HG02763 (cell line): ENCODE measurements at regions not wholly inside any gene's neighbourhood (a gene's known extent, or its start where the extent isn't known, plus 50 kb on each side); places are given as distances from the start of the nearest gene placed in this dataset.

Source experiments
- ATAC-seq: cut with Tn5 transposase; IDR thresholded peaks from one replicate; pipeline ENCODE4 v1.9.1; 2021; ENCODE audit warnings: mild to moderate bottlenecking, moderate library complexity; ENCODE audit not compliant: unreplicated experiment

DNA sequence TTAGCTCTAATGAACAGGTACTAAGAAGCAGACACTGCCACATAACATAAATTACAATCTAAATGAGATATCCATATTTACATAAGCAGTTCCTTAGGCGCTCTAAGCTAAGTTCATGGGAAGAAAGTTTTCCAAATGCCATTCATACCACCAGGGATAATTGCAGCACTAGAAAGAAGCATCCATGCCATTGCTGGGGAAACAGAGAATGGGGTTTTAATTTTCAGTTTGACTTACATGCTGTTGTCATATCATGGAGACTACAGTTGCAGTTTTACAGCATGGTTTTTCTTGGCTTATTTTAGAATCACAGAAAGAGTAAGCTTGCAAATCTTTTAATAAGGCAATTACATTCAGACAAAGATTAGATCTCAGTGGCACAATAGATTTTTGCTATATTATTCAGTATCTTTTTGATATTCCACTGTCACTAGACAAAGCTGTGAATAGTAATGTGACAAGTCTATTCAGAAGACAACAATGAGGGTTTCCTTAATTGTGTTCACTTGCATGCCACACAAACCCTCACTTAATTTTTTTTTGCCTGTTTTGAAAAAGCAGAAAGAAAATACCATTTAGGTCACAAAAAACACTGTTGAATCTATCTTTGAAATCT, 108.4 kb upstream of the ELAVL2 start:
- no peak for ATAC-seq

DNA sequence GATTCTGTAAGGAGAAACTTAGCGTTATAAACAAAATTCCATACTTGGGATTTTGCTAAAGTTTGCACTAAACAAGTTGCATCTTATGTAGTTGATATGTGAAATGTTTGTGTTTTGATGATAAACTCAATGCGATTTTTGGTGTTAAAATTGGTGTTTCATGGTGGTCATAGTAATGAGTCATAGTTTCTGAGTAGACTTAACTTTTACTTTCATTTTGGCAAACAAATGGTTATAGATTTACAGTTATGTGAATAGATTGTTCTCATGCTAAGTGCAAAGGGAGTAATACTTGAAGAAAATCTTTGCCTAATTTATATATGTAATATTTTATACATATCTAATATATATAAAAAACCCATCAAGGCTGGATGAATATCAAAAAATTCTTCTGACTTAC, 107.3 kb upstream of the ELAVL2 start:
- ATAC-seq, result no peak

DNA sequence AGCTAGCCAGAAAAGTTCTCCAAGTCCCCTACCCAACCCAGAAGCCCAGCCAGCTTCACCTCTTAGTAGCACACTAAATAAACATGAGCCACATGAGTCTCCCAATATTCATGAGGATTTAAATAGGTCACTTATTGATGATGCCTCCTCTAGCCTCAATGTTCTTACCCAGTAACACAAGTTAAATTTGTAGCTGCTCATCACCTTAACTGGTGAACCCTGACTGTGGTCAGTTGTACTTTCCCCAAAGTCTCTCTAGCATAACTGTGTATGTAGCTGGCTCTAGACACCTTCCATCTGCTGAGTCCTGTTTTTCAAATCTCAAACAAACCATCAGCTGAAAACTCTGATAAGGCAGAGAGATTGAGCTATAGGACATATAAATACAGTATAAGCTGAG, 100.3 kb upstream of the ELAVL2 start:
- peak; percentile 68 for ATAC-seq

DNA sequence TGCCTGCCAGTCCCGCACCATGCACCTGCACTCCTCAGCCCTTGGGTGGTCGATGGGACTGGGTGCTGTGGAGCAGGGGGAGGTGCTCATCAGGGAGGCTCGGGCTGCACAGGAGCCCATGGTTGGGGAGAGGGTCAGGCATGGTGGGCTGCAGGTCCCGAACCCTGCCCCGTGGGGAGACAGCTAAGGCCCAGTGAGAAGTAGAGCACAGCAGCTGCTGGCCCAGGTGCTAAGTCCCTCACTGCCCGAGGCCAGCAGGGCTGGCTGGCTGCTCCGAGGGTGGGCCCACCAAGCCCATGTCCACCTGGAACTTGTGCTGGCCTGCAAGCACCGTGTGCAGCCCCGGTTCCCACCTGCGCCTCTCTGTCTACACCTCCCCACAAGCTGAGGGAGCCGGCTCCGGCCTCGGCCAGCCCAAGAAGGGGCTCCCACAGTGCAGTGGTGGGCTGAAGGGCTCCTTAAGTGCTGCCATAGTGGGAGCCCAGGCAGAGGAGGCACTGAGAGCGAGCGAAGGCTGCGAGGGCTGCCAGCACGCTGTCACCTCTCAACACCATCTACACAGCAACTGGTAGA, 88.5 kb upstream of the ELAVL2 start:
- no peak for ATAC-seq

DNA sequence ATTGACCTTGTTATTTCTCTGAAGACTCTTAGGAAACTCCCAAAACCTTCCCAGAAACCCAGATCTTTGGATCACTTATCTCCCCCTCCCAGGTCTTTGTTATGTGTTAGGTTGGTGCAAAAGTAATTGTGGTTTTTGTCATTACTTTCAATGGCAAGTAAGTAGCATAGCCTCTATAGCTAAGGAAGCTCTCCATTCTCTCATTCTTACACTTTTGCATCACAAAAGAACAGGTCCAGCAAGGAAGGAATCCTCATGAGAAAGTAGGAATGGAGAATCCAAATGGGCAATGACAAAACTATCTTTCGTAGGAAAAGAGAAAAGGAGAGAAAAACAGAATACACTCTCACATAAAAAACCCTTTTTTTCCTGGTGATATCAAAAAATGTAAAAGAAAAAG, 81.3 kb upstream of the ELAVL2 start:
- no peak for ATAC-seq

DNA sequence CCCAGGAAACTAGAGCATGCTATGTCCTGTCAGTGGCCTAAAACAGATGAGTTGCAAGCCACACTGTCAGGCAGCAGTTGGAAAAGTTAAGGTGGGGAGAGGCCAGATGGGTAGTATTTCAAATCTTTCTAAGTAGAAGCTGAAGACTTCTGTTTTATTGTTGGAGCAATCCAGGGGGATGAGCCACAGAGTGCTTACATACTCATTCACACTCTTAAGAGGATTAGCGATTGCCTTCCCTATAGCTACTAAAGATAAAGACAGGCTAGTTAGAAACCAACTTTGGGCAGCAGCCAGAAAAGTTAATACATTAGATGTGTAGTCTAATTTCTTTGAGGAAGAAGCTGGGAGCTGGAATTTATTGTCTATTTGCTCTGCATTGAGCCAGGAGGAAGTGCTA, 61.7 kb upstream of the ELAVL2 start:
- ATAC-seq, result no peak
